Activated CD4-positive, alpha-beta T cell treated with anti-CD3 and anti-CD28 coated beads, Interleukin-2, Interleukin-4, amounts not matched to agents 100 ng/mL and 50 ng/mL, durations not matched to agents 16 hours and 8 hours (primary cell): ENCODE measurements at regions not wholly inside any gene's neighbourhood (a gene's known extent, or its start where the extent isn't known, plus 50 kb on each side); places are given as distances from the start of the nearest gene placed in this dataset.

Source experiments
- DNase-seq: peaks from one replicate; pipeline ENCODE4 v3.0.0-alpha.2; 2020; ENCODE audit warnings: low spot score

- no peak for DNase-seq
Measured at GRCh38 chr7:67690700-67691099, 694.1 kb downstream of the TYW1 start.

DNA sequence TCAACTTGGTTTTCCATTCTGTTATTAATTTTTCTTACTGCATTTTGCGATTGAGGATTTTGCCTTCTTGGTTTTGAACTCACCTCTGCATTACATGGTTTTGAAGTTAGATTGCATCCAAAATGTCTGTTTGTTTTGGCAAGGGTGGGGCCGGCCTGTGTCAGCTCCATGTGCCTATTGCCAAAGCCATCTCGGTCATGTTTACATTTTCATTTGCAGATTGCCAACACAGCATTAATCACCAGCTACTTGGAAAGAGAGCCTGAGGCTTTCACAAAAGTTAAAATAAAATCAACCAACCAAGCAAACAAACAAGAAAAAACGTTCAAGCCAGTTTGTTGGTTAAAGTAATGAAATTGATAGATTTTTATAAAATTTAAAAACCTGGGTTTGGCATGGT is 695.8 kb downstream of the TYW1 start:
- no peak for DNase-seq

GRCh38 chr7:67696124-67696523 is 699.5 kb downstream of the TYW1 start:
- DNase-seq = no peak

DNA sequence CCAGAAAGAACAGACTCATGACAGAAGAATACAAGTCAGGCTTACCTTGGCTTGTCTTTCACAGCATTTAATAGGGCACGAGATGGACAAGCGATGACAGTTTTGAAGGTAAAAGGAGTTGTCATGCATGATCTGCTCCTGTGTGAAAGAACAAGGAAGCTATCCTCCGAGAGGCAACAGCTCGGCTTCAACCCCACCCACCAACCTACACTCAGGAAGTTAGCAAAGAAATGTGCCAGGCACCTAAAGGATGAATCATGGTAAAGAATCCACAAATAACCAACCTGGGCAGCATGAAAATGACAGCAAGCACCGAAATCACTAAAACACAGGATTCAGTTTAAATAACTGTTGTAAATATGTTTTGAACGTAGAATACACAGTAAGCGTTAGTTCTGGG is 700.2 kb downstream of the TYW1 start:
- DNase-seq = no peak

DNA sequence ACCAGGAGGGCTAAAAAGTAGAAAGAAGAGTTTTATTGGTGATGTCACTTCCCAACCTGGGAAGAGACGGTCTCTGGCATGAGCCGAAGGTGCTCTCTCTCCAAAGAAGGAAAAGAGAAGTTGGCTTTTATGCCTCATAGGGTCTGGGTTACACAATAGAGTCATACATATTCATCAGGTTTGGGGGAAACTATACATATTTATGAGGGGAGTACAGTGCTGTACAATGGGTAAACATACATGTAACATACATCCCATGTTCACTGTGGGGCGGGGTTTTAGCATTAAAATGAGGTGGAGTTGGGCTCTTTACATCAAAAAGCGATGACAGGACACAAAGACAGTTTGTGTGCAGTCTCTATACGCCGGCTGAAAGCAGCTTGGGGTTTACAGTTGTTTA is 701.7 kb downstream of the TYW1 start:
- DNase-seq = no peak

- DNase-seq = no peak
Measured at GRCh38 chr7:67705850-67706249, 709.2 kb downstream of the TYW1 start.

- DNase-seq = no peak
Measured at GRCh38 chr7:67711706-67712105, 715.1 kb downstream of the TYW1 start.

GRCh38 chr7:67713451-67714056 is 716.9 kb downstream of the TYW1 start:
- DNase-seq = no peak

DNA sequence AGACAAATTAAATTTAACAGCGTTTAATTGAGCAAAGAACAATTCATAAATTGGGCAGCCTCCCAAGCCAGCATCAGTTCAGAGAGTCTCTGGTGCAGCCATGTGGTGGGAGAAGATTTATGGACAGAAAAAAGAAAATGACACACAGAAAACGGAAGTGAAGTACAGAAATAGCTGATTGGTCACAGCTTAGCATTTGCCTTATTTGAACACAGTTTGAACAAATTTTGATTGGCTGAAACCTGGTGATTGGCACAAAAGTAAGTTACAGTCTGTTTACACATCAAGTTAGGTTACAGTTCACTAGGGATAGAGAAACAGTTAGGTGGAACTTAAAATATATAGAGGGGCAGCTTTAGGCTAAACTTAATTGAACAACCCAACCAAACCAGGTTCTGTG is 720.1 kb downstream of the TYW1 start:
- no peak for DNase-seq

DNA sequence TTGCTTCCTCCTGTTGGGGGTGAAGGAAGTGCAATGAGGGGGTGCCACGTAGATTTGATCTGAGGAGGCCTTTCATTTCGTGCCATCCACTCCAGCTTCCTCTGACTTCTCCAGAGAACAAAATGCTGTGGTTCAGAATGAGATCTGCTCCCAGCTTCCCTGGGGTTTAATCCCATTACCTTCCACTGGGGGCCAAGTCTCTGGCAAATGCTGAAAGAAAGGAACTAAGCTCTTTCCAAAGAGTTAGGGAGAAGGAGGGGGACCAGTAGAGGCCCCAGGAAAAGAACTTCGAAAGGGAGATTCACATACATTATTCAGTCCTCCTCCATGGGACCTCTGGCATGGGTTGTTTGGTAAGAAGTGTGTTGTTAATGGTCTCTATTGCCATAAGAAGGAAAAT is 727.0 kb downstream of the TYW1 start:
- DNase-seq = no peak

DNA sequence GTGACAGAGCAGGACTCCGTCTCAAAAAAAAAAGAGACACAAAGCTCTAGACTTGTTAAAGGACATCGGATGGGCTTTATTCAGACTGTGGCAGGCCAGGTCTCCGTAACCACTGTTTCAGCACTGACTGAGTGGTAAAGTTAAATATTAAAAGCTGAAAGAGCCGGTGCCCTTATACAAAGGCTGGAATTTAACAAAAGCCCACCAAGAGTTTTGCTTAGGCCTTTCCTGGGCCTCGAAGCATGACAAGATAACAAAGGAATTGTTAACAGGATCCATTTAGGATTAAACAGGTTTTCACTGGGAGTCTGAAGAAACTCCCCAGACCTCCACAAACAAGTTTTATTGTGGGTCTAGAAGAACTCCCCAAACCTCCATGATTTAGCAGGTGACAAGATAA is 727.8 kb downstream of the TYW1 start:
- no peak for DNase-seq

DNA sequence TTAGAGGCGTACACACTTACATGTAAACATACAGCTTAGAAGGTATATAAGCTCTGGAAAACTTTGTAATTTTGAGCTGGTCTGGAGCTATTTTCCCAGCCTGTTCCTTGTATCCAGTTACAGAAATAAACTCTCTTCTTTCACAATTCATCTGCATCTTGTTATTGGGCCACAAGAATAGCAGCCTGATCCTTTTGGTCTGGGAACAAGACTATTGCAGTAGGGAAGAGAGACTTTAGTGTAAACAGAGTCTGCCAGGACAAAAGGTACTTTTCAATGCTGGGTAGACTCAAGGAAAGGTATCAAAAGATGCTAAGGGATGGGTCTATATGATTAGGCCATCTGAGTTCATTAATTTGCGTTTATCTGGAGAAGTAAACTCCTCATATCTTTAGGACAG is 728.3 kb downstream of the TYW1 start:
- no peak for DNase-seq

- no peak for DNase-seq
Measured at GRCh38 chr7:67725423-67725822, 728.8 kb downstream of the TYW1 start.

GRCh38 chr7:67729771-67730170 is 733.1 kb downstream of the TYW1 start:
- no peak for DNase-seq

- no peak for DNase-seq
Measured at GRCh38 chr7:67731704-67732103, 735.1 kb downstream of the TYW1 start.

DNA sequence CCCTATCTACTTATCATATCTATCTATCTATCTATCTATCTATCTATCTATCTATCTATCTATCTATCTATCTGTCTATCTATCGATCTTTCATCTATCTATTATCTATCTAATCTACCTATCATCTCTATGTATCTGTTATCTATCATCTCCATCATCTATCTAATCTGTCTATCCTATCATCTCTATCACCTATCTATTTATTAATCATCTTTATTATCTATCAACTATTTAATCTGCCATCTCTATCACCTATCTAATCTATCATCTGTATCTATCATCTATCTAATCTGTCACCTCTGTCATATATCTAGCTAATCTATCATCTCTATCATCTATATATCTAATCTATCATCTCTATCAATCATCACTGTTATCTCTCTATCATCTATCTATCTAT is 736.3 kb downstream of the TYW1 start:
- DNase-seq = no peak

- DNase-seq = no peak
Measured at GRCh38 chr7:67738145-67738544, 741.5 kb downstream of the TYW1 start.

DNA sequence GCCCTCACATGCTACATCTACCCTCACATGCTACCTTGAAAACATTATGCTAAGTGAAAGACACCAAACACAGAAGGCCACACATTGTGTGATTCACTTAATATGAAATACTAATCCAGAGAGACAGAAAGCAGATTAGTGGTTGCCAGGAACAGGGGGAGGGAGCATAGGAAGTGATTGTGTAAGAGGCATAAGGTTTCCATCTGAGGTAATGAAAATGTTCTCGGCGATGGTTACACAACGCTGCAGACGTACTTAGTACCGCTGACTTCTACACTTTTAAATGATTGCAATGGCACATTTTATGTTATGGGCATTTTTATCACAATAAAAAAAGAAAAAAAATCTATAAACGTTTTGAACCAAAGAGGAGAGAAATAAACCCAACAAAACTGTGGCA is 742.3 kb downstream of the TYW1 start:
- DNase-seq = no peak

DNA sequence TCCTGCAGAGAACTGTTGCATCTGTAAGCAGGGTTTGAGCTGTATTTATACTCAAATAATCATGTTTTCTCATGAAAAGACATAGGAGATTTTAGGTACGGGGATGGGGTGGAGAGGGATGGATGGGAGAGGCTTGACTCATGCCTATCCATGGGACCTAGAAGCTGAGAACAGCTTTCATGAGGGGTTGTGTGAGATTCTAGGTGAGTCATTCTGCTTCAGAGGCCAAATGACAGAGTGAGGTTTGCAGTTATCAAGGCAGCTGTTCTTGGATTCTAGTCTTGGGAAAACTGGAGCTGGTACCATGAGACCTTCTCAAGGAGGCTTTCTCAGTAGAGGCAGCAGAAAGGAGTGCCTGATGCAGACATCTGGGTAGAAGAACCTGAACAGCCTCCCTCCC is 746.9 kb downstream of the TYW1 start:
- DNase-seq = no peak

DNA sequence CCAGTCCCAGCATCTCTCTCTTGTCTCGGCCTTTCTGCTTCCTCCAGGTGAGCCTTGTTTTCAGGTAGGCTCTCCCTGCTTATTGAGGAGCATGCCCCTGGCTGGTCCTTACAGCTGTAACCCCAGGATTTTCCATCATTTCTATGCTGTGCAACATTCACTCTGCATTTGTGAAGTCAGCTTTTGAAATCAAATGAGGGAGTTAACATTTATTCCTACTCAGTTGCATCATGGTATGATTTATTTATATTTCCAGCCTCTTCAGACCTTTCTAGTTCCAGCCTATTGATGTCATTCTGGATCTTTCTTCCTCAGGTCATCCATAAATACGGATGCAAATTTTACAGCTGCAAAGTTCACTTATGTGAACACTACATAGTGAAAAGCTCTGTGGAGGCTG is 755.6 kb downstream of the TYW1 start:
- DNase-seq = no peak

GRCh38 chr7:67753891-67754290 is 757.3 kb downstream of the TYW1 start:
- DNase-seq = no peak

DNA sequence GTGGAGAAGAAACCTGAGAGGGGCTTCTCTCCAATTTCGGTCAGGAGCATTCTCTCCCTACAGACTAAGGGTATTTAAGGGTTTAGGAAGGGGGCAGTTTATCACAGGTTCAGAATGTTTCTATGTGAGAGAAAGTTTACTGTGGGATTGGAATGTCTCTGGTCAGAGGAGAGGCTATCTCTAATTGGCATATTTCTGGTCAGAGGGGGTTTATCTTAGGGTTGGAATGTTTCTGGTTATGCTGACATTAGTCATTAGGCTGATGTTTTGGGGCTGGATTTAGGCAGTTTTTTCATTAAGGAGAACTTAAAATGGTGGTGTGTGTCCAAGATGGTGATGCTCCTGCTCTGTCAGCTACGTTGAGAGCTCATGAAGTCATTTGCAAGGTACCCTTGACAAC is 758.0 kb downstream of the TYW1 start:
- no peak for DNase-seq

DNA sequence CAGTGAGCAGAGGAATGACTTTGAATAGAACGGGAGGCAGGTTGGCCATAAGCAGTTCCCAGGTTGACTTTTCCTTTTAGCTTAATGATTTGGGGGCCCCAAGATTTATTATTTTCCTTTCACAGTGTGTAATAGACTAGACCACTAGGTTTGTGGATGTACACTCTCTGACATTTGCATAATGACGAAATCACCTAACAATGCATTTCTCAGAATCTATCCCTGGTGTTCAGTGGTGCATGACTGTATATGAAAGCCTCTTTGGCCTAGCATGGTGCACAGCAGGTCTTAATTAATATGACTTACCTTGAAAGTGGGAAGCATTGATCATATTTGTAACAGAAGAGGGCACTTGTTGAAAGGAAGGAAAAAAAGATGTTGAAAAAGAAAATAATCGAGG is 761.9 kb downstream of the TYW1 start:
- no peak for DNase-seq

- no peak for DNase-seq
Measured at GRCh38 chr7:67760971-67761370, 764.3 kb downstream of the TYW1 start.

GRCh38 chr7:67762516-67762915 is 765.9 kb downstream of the TYW1 start:
- DNase-seq = no peak
